RKO (cell line): ENCODE measurements at regions not wholly inside any gene's neighbourhood (a gene's known extent, or its start where the extent isn't known, plus 50 kb on each side); places are given as distances from the start of the nearest gene placed in this dataset.
"Not testable (repeated sequence)": the region's sequence is repeated elsewhere in the genome, so short reads cannot be mapped to it uniquely, and the experiment has no call there.

Source experiments
- DNase-seq: peaks from one replicate; pipeline ENCODE4 v3.0.0-alpha.2; 2016; ENCODE audit warnings: low spot score

GRCh38 chr14:22491683-22492621, 97.1 kb downstream of the DAD1 start:
- DNase-seq = no peak

GRCh38 chr14:22491053-22491452, 98.0 kb downstream of the DAD1 start:
- DNase-seq = not testable (repeated sequence)

- no peak for DNase-seq
Measured at GRCh38 chr14:22489957-22490950, 98.8 kb downstream of the DAD1 start.

- DNase-seq = no peak
Measured at GRCh38 chr14:22489244-22489545, 99.8 kb downstream of the DAD1 start.

GRCh38 chr14:22488522-22489243, 100.3 kb downstream of the DAD1 start:
- no peak for DNase-seq

- no peak for DNase-seq
Measured at GRCh38 chr14:22487941-22488340, 101.1 kb downstream of the DAD1 start.

- no peak for DNase-seq
Measured at GRCh38 chr14:22487401-22487800, 101.6 kb downstream of the DAD1 start.

- no peak for DNase-seq
Measured at GRCh38 chr14:22486675-22487074, 102.3 kb downstream of the DAD1 start.

GRCh38 chr14:22485649-22486048, 103.4 kb downstream of the DAD1 start:
- no peak for DNase-seq

- DNase-seq = no peak
Measured at GRCh38 chr14:22485178-22485577, 103.8 kb downstream of the DAD1 start.

GRCh38 chr14:22484632-22485031, 104.4 kb downstream of the DAD1 start:
- no peak for DNase-seq

- no peak for DNase-seq
Measured at GRCh38 chr14:22483863-22484593, 105.0 kb downstream of the DAD1 start.

- no peak for DNase-seq
Measured at GRCh38 chr14:22482782-22483553, 106.1 kb downstream of the DAD1 start.

- no peak for DNase-seq
Measured at GRCh38 chr14:22482085-22482694, 106.8 kb downstream of the DAD1 start.

- DNase-seq = no peak
Measured at GRCh38 chr14:22481546-22481945, 107.5 kb downstream of the DAD1 start.

GRCh38 chr14:22479776-22480464, 109.1 kb downstream of the DAD1 start:
- DNase-seq = no peak

GRCh38 chr14:22479132-22479531, 109.9 kb downstream of the DAD1 start:
- no peak for DNase-seq

GRCh38 chr14:22478670-22479069, 110.4 kb downstream of the DAD1 start:
- DNase-seq = no peak

- no peak for DNase-seq
Measured at GRCh38 chr14:22478247-22478646, 110.8 kb downstream of the DAD1 start.
